GM21367 (cell line): ENCODE measurements at regions not wholly inside any gene's neighbourhood (a gene's known extent, or its start where the extent isn't known, plus 50 kb on each side); places are given as distances from the start of the nearest gene placed in this dataset.
"Not testable (repeated sequence)": the region's sequence is repeated elsewhere in the genome, so short reads cannot be mapped to it uniquely, and the experiment has no call there.

Experiments
- ATAC-seq: cut with Tn5 transposase; IDR thresholded peaks from one replicate; pipeline ENCODE4 v1.9.1; 2021; ENCODE audit not compliant: unreplicated experiment

- no peak for ATAC-seq
These were observed 369.0 kb downstream of the MAT2B start for GRCh38 chr5:163874431-163874830.

GRCh38 chr5:163874912-163875311 lies 369.5 kb downstream of the MAT2B start:
- ATAC-seq, result not testable (repeated sequence)

- ATAC-seq, result no peak
These were observed 372.4 kb downstream of the MAT2B start for GRCh38 chr5:163877865-163878264.

GRCh38 chr5:163878490-163878889 lies 373.1 kb downstream of the MAT2B start:
- ATAC-seq, result no peak

- no peak for ATAC-seq
These were observed 374.9 kb downstream of the MAT2B start for GRCh38 chr5:163880302-163880701.

- no peak for ATAC-seq
These were observed 379.7 kb downstream of the MAT2B start for GRCh38 chr5:163885117-163885516.

- no peak for ATAC-seq
These were observed 382.4 kb downstream of the MAT2B start for GRCh38 chr5:163887854-163888253.

GRCh38 chr5:163888366-163888765 lies 382.9 kb downstream of the MAT2B start:
- no peak for ATAC-seq

GRCh38 chr5:163889369-163889768 lies 383.9 kb downstream of the MAT2B start:
- ATAC-seq, result no peak

GRCh38 chr5:163890261-163890660 lies 384.8 kb downstream of the MAT2B start:
- no peak for ATAC-seq

- no peak for ATAC-seq
These were observed 387.9 kb downstream of the MAT2B start for GRCh38 chr5:163893281-163893680.

- no peak for ATAC-seq
These were observed 389.2 kb downstream of the MAT2B start for GRCh38 chr5:163894645-163895044.

GRCh38 chr5:163898873-163899272 lies 393.5 kb downstream of the MAT2B start:
- no peak for ATAC-seq

GRCh38 chr5:163907783-163908182 lies 402.4 kb downstream of the MAT2B start:
- peak; percentile 56 for ATAC-seq

- no peak for ATAC-seq
These were observed 402.8 kb downstream of the MAT2B start for GRCh38 chr5:163908253-163908652.

- no peak for ATAC-seq
These were observed 404.8 kb downstream of the MAT2B start for GRCh38 chr5:163910226-163910625.

- no peak for ATAC-seq
These were observed 406.6 kb downstream of the MAT2B start for GRCh38 chr5:163912046-163912445.

GRCh38 chr5:163913548-163913947 lies 408.1 kb downstream of the MAT2B start:
- ATAC-seq, result no peak

GRCh38 chr5:163914910-163915309 lies 409.5 kb downstream of the MAT2B start:
- peak; percentile 25 for ATAC-seq

GRCh38 chr5:163915481-163915961 lies 410.1 kb downstream of the MAT2B start:
- ATAC-seq, result peak; percentile 69

- peak; percentile 88 for ATAC-seq
These were observed 411.0 kb downstream of the MAT2B start for GRCh38 chr5:163916376-163916775.

- no peak for ATAC-seq
These were observed 411.4 kb downstream of the MAT2B start for GRCh38 chr5:163916861-163917260.

- ATAC-seq, result no peak
These were observed 412.3 kb downstream of the MAT2B start for GRCh38 chr5:163917747-163918146.

GRCh38 chr5:163934990-163935389 lies 429.6 kb downstream of the MAT2B start:
- not testable (repeated sequence) for ATAC-seq
